Mesendoderm (in vitro differentiated cells): ENCODE measurements at regions not wholly inside any gene's neighbourhood (a gene's known extent, or its start where the extent isn't known, plus 50 kb on each side); places are given as distances from the start of the nearest gene placed in this dataset.

Source experiments
- DNase-seq: peaks from one replicate; pipeline ENCODE4 v3.0.0; 2013
- H2AK5ac ChIP-seq: 2 replicates; pipeline ENCODE4 v1.6.1; 2013; ENCODE audit warnings: low read length, inconsistent platforms
- H2BK120ac ChIP-seq: 2 replicates; pipeline ENCODE4 v1.6.1; 2013; ENCODE audit warnings: low read depth, mild to moderate bottlenecking, low read length, moderate library complexity, mixed read lengths
- H2BK15ac ChIP-seq: replicated peaks from 2 replicates; pipeline ENCODE4 v1.6.1; 2013; ENCODE audit warnings: low read depth, mild to moderate bottlenecking, moderate library complexity
- H2BK5ac ChIP-seq: 2 replicates; pipeline ENCODE4 v1.6.1; 2013; ENCODE audit warnings: low read length, inconsistent platforms
- H3K18ac ChIP-seq: 2 replicates; pipeline ENCODE4 v1.6.1; 2013; ENCODE audit warnings: mild to moderate bottlenecking, low read length, mixed read lengths
- H3K23ac ChIP-seq: one replicate; pipeline ENCODE4 v1.6.1; 2013; ENCODE audit warnings: low read length
- H3K27ac ChIP-seq: 2 replicates; pipeline ENCODE4 v1.5.1; 2013; ENCODE audit warnings: low read depth, mild to moderate bottlenecking, inconsistent platforms, low read length, moderate library complexity
- H3K27me3 ChIP-seq: 2 replicates; pipeline ENCODE4 v1.6.1; 2013; ENCODE audit warnings: low read length, control low read depth, mild to moderate bottlenecking, inconsistent platforms; ENCODE audit not compliant: insufficient read depth, poor library complexity
- H3K36me3 ChIP-seq: 2 replicates; pipeline ENCODE4 v1.6.1; 2013; ENCODE audit warnings: low read length, inconsistent platforms; ENCODE audit not compliant: control insufficient read depth, insufficient read depth
- H3K4ac ChIP-seq: one replicate; pipeline ENCODE4 v1.6.1; 2013; ENCODE audit warnings: low read depth, mild to moderate bottlenecking, low read length, moderate library complexity
- H3K4me1 ChIP-seq: 2 replicates; pipeline ENCODE4 v1.6.1; 2013; ENCODE audit warnings: low read depth, low read length, inconsistent platforms; ENCODE audit not compliant: control insufficient read depth
- H3K4me2 ChIP-seq: 2 replicates; pipeline ENCODE4 v1.6.1; 2013; ENCODE audit warnings: low read length
- H3K4me3 ChIP-seq: 2 replicates; pipeline ENCODE4 v1.5.1; 2013; ENCODE audit warnings: mild to moderate bottlenecking, low read length
- H3K56ac ChIP-seq: one replicate; pipeline ENCODE4 v1.6.1; 2013; ENCODE audit warnings: low read length
- H3K79me1 ChIP-seq: 2 replicates; pipeline ENCODE4 v1.6.1; 2013; ENCODE audit warnings: low read length, inconsistent platforms
- H3K79me2 ChIP-seq: 2 replicates; pipeline ENCODE4 v1.6.1; 2013; ENCODE audit warnings: mild to moderate bottlenecking, low read length; ENCODE audit not compliant: control insufficient read depth, insufficient read depth
- H3K9ac ChIP-seq: 2 replicates; pipeline ENCODE4 v1.6.1; 2013; ENCODE audit warnings: low read length, inconsistent platforms
- H4K5ac ChIP-seq: one replicate; pipeline ENCODE4 v1.6.1; 2013; ENCODE audit warnings: low read length
- H4K8ac ChIP-seq: one replicate; pipeline ENCODE4 v1.6.1; 2013; ENCODE audit warnings: low read depth, mild to moderate bottlenecking, control low read depth, low read length, moderate library complexity
- WGBS: extraction: QIAGEN DNeasy Blood & Tissue Kit; methylation state at CpG from one replicate; pipeline ENCODE4 v1.1.7; 2013; ENCODE audit warnings: low lambda C conversion rate, missing lambda C conversion rate; ENCODE audit not compliant: insufficient coverage; ENCODE audit errors: extremely low coverage; 5-methylcytosine and 5-hydroxymethylcytosine counted together

DNA sequence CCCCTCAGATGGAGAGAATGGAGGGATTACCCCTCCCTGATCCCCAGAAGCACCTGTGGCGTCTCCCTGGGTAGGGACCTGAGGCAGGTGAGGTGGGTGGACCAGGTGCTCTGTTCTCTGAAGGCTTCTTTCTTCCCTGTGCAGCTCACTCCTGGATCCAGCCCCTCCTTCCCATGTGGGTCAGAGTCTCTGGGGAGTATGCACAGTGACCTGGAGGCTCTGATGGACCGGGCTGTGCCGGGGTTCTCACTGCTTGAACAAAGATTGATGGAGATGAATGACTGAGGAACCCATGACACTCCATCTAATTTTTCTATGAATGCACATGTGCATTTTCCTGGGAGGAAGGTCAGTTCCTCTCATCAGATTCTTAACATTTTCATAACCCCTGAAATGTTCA, 78.6 kb upstream of the SHANK2 start:
- Histone ChIP-seq H2BK15ac (no peak overlapping the region), H2BK5ac (no peak overlapping the region), H3K4me3 (no peak overlapping the region), H3K4me2 (no peak overlapping the region), H3K23ac (no peak overlapping the region), H3K79me2 (no peaks in the 10 kb centered on the region), H3K79me1 (no peaks in the 10 kb centered on the region), H3K27me3 (no peaks in the 10 kb centered on the region), H2BK120ac (no peak overlapping the region), H3K4me1 (no peaks in the 10 kb centered on the region), H4K5ac (no peak overlapping the region), H2AK5ac (no peak overlapping the region), H3K36me3 (no peaks in the 10 kb centered on the region), H3K56ac (no peak overlapping the region), H4K8ac (no peak overlapping the region), H3K4ac (no peak overlapping the region), H3K9ac (no peak overlapping the region), H3K27ac (no peak overlapping the region), H3K18ac (no peak overlapping the region)
- WGBS, result no CpG with 5 or more reads among the region's 3 CpGs
- DNase-seq, result no peak

GRCh38 chr11:71330349-71330748, 78.0 kb upstream of the SHANK2 start:
- no peak overlapping the region for H2AK5ac ChIP-seq
- no peak overlapping the region for H3K23ac ChIP-seq
- H3K4me2 ChIP-seq, result no peak overlapping the region
- no peak overlapping the region for H3K9ac ChIP-seq
- H3K4ac ChIP-seq, result no peak overlapping the region
- no peak overlapping the region for H2BK15ac ChIP-seq
- H3K18ac ChIP-seq, result no peak overlapping the region
- no peak overlapping the region for H3K27ac ChIP-seq
- H4K5ac ChIP-seq, result no peak overlapping the region
- H3K4me1 ChIP-seq, result no peaks in the 10 kb centered on the region
- no peak for DNase-seq
- H3K4me3 ChIP-seq, result no peak overlapping the region
- no peak overlapping the region for H4K8ac ChIP-seq
- no peaks in the 10 kb centered on the region for H3K27me3 ChIP-seq
- whole genome bisulfite sequencing, result no CpG with 5 or more reads among the region's 10 CpGs
- H3K79me2 ChIP-seq, result no peaks in the 10 kb centered on the region
- no peaks in the 10 kb centered on the region for H3K36me3 ChIP-seq
- H2BK5ac ChIP-seq, result no peak overlapping the region
- no peak overlapping the region for H2BK120ac ChIP-seq
- no peaks in the 10 kb centered on the region for H3K79me1 ChIP-seq
- no peak overlapping the region for H3K56ac ChIP-seq

- Histone ChIP-seq H3K56ac (no peak overlapping the region), H3K27me3 (no peaks in the 10 kb centered on the region), H3K4ac (no peak overlapping the region), H3K18ac (no peak overlapping the region), H3K4me2 (no peak overlapping the region), H4K8ac (no peak overlapping the region), H3K4me1 (no peaks in the 10 kb centered on the region), H3K23ac (no peak overlapping the region), H3K9ac (no peak overlapping the region), H3K79me1 (no peaks in the 10 kb centered on the region), H3K79me2 (no peaks in the 10 kb centered on the region), H2AK5ac (no peak overlapping the region), H2BK5ac (no peak overlapping the region), H4K5ac (no peak overlapping the region), H3K4me3 (no peak overlapping the region), H3K27ac (no peak overlapping the region), H2BK15ac (no peak overlapping the region), H3K36me3 (no peaks in the 10 kb centered on the region), H2BK120ac (no peak overlapping the region)
- WGBS, result no CpG with 5 or more reads among the region's 5 CpGs
- no peak for DNase-seq
Measured at GRCh38 chr11:71329786-71330185, 77.4 kb upstream of the SHANK2 start.

GRCh38 chr11:71329165-71329510, 76.8 kb upstream of the SHANK2 start:
- no peak overlapping the region for H3K4ac ChIP-seq
- H3K56ac ChIP-seq, result no peak overlapping the region
- no peak overlapping the region for H3K4me2 ChIP-seq
- no peak overlapping the region for H4K8ac ChIP-seq
- no peaks in the 10 kb centered on the region for H3K79me2 ChIP-seq
- no peak overlapping the region for H3K27ac ChIP-seq
- no peaks in the 10 kb centered on the region for H3K4me1 ChIP-seq
- DNase-seq, result no peak
- H3K27me3 ChIP-seq, result no peaks in the 10 kb centered on the region
- no peaks in the 10 kb centered on the region for H3K79me1 ChIP-seq
- no peak overlapping the region for H4K5ac ChIP-seq
- H3K23ac ChIP-seq, result no peak overlapping the region
- no peak overlapping the region for H2AK5ac ChIP-seq
- no peak overlapping the region for H2BK5ac ChIP-seq
- no peak overlapping the region for H3K4me3 ChIP-seq
- H3K9ac ChIP-seq, result no peak overlapping the region
- H3K36me3 ChIP-seq, result no peaks in the 10 kb centered on the region
- no peak overlapping the region for H2BK15ac ChIP-seq
- no CpG with 5 or more reads among the region's 3 CpGs for WGBS
- no peak overlapping the region for H3K18ac ChIP-seq
- H2BK120ac ChIP-seq, result no peak overlapping the region

- no peak overlapping the region for H4K8ac ChIP-seq
- H2BK120ac ChIP-seq, result no peak overlapping the region
- H3K18ac ChIP-seq, result no peak overlapping the region
- no peak overlapping the region for H3K4me2 ChIP-seq
- no peak overlapping the region for H3K56ac ChIP-seq
- no peak overlapping the region for H4K5ac ChIP-seq
- no peak overlapping the region for H3K23ac ChIP-seq
- no peak overlapping the region for H2BK5ac ChIP-seq
- no peaks in the 10 kb centered on the region for H3K27me3 ChIP-seq
- DNase-seq, result no peak
- H3K27ac ChIP-seq, result no peak overlapping the region
- no peak overlapping the region for H3K4me3 ChIP-seq
- WGBS, result no CpG with 5 or more reads among the region's 20 CpGs
- no peak overlapping the region for H3K4ac ChIP-seq
- H3K36me3 ChIP-seq, result no peaks in the 10 kb centered on the region
- no peaks in the 10 kb centered on the region for H3K4me1 ChIP-seq
- H3K79me2 ChIP-seq, result no peaks in the 10 kb centered on the region
- H3K9ac ChIP-seq, result no peak overlapping the region
- H2AK5ac ChIP-seq, result no peak overlapping the region
- no peak overlapping the region for H2BK15ac ChIP-seq
- H3K79me1 ChIP-seq, result no peaks in the 10 kb centered on the region
Measured at GRCh38 chr11:71327156-71328085, 75.0 kb upstream of the SHANK2 start.
